BJ (cell line): ENCODE measurements at regions not wholly inside any gene's neighbourhood (a gene's known extent, or its start where the extent isn't known, plus 50 kb on each side); places are given as distances from the start of the nearest gene placed in this dataset.

Experiments used
- CTCF ChIA-PET: fragments of 350-600 bp; formaldehyde crosslinking; extraction: SDS; loops from one replicate; lab custom pipeline; 2021; ENCODE audit warnings: antibody characterized with exemption, inconsistent platforms; lab: Yijun Ruan, JAX
- POLR2A ChIA-PET: fragments of 300-600 bp; sonication (Branson Sonifier 250); formaldehyde crosslinking; extraction: SDS; loops from one replicate; lab custom pipeline; 2021; ENCODE audit warnings: antibody characterized with exemption; lab: Charles Lee
- DNase-seq: peaks from one replicate; pipeline ENCODE4 v3.0.0-alpha.2; 2011; ENCODE audit warnings: low read depth
- H3K27me3 ChIP-seq: 2 replicates; pipeline ENCODE4 v1.6.0; 2011; ENCODE audit warnings: low read length; ENCODE audit not compliant: control insufficient read depth, insufficient read depth
- H3K36me3 ChIP-seq: 2 replicates; pipeline ENCODE4 v1.5.1; 2011; ENCODE audit warnings: low read length; ENCODE audit not compliant: control insufficient read depth, insufficient read depth
- H3K4me3 ChIP-seq: 2 replicates; pipeline ENCODE4 v1.5.1; 2011; ENCODE audit warnings: low read depth, mild to moderate bottlenecking, control low read depth, low read length
- CTCF ChIP-seq: IDR thresholded peaks from 2 replicates; pipeline ENCODE4 v1.5.1; 2011; ENCODE audit warnings: low read depth, mild to moderate bottlenecking, control low read depth, inconsistent platforms, low read length, moderate library complexity; ENCODE audit not compliant: insufficient read depth

GRCh38 chr5:141756196-141756595 is 74.2 kb upstream of the ARAP3 start:
- TF ChIP-seq CTCF = no peak
- no peak for DNase-seq
- ChIA-PET CTCF (interaction anchor here (0.9 to 4.7 kb wide), 5 partner anchors 8 to 124 kb away, joined by 3 to 64 read pairs (median 4); partner anchors contain the start of gene PCDH1), POLR2A (no interaction called here)
- H3K36me3 ChIP-seq = no peaks in the 10 kb centered on the region
- no peak overlapping the region for H3K4me3 ChIP-seq
- H3K27me3 ChIP-seq = peaks cover 41% of the 10 kb centered on the region

GRCh38 chr5:141753971-141754713 is 72.1 kb upstream of the ARAP3 start:
- ChIA-PET POLR2A (interaction anchor here (0.5 kb wide), 1 partner anchor 124 kb away, joined by 3 read pairs; no protein-coding TSS in a partner anchor), CTCF (interaction anchor here (0.6 to 4.7 kb wide), 2 partner anchors 87 to 126 kb away, joined by 3 to 64 read pairs; partner anchors contain the start of gene PCDH1)
- no peak for DNase-seq
- no peak overlapping the region for H3K4me3 ChIP-seq
- no peak for TF ChIP-seq CTCF
- no peaks in the 10 kb centered on the region for H3K36me3 ChIP-seq
- H3K27me3 ChIP-seq = peaks cover 33% of the 10 kb centered on the region

- peaks cover 27% of the 10 kb centered on the region for H3K27me3 ChIP-seq
- ChIA-PET POLR2A (interaction anchor here (0.5 kb wide), 1 partner anchor 125 kb away, joined by 3 read pairs; no protein-coding TSS in a partner anchor), CTCF (interaction anchor here (1.2 to 1.4 kb wide), 2 partner anchors 126 to 207 kb away, joined by 6 to 7 read pairs; no protein-coding TSS in a partner anchor)
- TF ChIP-seq CTCF = no peak
- no peaks in the 10 kb centered on the region for H3K36me3 ChIP-seq
- no peak for DNase-seq
- no peak overlapping the region for H3K4me3 ChIP-seq
Observed at GRCh38 chr5:141753143-141753970, 71.3 kb upstream of the ARAP3 start.

GRCh38 chr5:141747152-141748141 is 65.4 kb upstream of the ARAP3 start:
- peaks cover 4% of the 10 kb centered on the region for H3K27me3 ChIP-seq
- H3K36me3 ChIP-seq = no peaks in the 10 kb centered on the region
- DNase-seq = no peak
- POLR2A ChIA-PET = no interaction called here
- H3K4me3 ChIP-seq = no peak overlapping the region
- TF ChIP-seq CTCF = no peak
- CTCF ChIA-PET = interaction anchor here (1.1 to 1.3 kb wide), 3 partner anchors 10 to 214 kb away, joined by 4 read pairs; no protein-coding TSS in a partner anchor
